HG02885 (cell line): ENCODE measurements at regions not wholly inside any gene's neighbourhood (a gene's known extent, or its start where the extent isn't known, plus 50 kb on each side); places are given as distances from the start of the nearest gene placed in this dataset.

Experiments used
- ATAC-seq: cut with Tn5 transposase; IDR thresholded peaks from one replicate; pipeline ENCODE4 v1.9.1; 2021; ENCODE audit warnings: mild to moderate bottlenecking; ENCODE audit not compliant: unreplicated experiment, poor library complexity

DNA sequence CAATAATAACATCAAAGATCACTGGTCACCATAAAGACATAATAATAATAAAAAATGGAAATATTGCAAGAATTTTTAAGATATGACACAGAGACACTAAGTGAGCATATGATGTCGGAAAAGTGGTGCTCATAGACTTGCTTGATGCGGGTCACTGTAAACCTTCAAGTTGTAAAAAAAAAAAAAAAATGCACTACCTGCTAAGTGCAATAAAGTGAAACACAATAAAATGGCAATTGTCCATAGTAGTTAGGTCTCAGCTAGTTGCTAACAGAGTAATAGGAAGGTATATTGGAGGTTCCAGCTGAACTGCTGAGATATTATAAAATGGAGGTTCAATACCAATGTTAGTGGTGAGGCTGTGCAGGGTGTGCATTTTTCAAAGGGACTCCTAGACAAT, 146.6 kb upstream of the MRPS22 start:
- ATAC-seq, result no peak

- ATAC-seq, result no peak
These were observed 145.6 kb upstream of the MRPS22 start for GRCh38 chr3:139198186-139198585.

DNA sequence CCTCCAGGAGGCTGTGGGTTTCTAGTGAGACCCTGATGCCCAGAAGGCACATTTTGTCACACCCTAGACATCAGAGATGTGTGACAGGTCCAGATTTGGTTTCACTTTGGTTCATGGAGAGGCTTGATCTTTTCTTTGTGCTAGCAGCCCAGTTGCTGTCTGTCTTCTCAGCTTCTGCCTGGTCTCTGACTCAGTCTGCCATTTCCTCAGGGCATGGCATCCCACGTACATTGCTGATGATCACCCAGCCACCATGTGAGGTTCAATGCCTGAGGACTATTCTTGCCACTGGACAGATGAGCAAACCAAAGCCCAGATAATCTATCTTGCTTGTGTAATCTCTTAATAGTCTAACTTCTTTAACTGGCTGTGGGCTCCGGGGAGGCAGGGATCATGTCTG, 144.9 kb upstream of the MRPS22 start:
- ATAC-seq, result no peak

- no peak for ATAC-seq
These were observed 144.3 kb upstream of the MRPS22 start for GRCh38 chr3:139199421-139200010.

GRCh38 chr3:139201446-139202225, 142.2 kb upstream of the MRPS22 start:
- ATAC-seq, result no peak

GRCh38 chr3:139202226-139202958, 141.4 kb upstream of the MRPS22 start:
- peak; percentile 71 for ATAC-seq

DNA sequence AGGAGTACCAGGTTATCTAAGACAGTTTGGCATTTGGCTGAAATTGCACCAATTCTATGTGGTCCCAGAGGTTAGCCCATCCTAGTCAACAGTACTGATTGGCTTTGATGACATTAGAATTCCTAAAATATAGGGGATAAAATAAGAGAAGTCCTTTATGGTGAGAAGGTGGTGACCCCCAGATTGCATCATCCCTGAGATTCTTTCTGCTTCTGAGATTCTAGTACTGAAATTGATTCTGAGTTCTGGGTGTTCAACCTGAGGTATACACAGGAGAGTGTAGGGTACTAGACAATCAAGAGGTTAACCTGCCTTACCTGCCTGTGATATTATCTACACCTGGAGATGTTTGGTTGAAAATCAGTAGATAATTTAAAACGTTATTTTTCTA, 140.9 kb upstream of the MRPS22 start:
- no peak for ATAC-seq

DNA sequence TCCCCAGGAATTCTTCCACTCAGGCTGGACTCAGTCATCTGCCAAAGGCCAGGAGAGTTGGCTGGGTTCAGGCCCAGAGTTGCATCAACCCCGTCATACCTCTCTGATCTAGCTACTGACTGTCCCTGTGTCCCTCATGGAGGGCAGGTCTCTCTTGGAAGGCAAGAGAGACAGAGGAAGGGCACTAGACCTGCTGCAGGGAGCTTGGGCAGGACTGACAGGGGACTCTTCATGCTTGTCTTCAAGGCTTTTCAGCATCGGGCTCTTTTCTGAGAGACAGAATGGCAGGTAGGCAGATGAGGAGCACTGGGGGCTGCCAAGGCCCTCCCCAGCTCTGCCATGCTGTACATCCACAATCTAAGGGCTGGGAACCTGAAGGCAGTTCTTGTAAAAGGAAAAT, 140.1 kb upstream of the MRPS22 start:
- no peak for ATAC-seq

DNA sequence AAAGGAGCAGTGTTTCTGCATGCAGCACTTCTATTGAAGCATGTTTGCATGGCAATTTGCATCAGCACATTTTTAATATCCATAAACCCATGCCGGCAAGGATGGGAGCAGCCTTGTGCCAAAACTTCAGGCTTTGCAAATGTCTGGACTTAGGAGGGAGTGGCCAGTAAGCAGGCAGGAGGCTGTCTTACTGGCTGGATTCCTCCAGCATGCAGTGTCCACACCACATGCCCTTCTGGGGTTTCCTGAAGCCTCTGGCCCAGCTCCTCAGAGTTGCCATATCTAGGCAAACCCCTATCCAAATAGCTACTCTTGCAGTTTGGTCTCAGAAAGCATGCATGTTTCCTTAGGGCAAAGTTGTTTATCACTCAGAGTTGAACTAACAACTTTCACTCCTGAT, 139.1 kb upstream of the MRPS22 start:
- ATAC-seq, result no peak

GRCh38 chr3:139213936-139214335, 129.9 kb upstream of the MRPS22 start:
- ATAC-seq, result no peak

- ATAC-seq, result no peak
These were observed 126.9 kb upstream of the MRPS22 start for GRCh38 chr3:139216958-139217357.

- no peak for ATAC-seq
These were observed 126.2 kb upstream of the MRPS22 start for GRCh38 chr3:139217633-139218032.

DNA sequence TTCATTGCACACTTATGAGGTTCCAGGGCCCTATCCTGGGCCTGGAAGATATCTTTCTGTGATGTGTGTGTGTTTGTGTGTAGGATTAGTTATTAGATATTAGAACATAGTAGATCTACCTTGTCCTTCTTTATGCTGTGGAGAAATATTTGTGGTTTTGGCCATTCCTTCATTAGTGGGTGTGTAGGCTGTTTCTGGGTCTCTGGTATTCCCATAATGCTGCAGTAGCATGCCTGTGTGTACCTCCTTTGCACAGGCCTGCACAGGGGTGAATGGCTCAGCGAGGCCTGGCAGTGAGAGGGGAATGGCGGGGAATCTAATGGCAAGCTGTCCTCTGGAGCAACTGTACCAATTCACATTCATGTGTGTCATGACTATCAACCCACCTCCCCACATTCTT, 125.8 kb upstream of the MRPS22 start:
- no peak for ATAC-seq

- ATAC-seq, result no peak
These were observed 124.4 kb upstream of the MRPS22 start for GRCh38 chr3:139219463-139219862.

GRCh38 chr3:139222100-139222657, 121.6 kb upstream of the MRPS22 start:
- no peak for ATAC-seq

- ATAC-seq, result no peak
These were observed 118.3 kb upstream of the MRPS22 start for GRCh38 chr3:139225548-139225947.

DNA sequence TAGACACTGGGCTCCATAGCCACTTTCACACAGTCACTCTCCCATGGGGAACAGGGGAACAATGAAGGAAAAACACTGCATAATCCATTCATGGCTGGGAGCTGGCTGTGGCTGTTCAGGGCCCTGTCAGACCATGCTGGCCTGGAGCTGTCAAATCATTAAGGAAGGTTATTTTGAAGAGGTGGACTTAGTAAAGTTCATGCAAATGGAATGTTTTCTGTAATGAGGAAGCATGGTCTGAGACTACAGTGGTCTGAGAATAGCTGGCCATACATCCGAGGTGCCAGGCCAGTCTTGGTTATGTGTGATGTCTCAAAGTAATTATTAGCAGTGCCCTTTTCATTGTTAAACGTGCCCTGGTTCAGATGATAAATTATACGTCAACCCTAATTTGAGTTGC, 117.1 kb upstream of the MRPS22 start:
- ATAC-seq, result no peak

DNA sequence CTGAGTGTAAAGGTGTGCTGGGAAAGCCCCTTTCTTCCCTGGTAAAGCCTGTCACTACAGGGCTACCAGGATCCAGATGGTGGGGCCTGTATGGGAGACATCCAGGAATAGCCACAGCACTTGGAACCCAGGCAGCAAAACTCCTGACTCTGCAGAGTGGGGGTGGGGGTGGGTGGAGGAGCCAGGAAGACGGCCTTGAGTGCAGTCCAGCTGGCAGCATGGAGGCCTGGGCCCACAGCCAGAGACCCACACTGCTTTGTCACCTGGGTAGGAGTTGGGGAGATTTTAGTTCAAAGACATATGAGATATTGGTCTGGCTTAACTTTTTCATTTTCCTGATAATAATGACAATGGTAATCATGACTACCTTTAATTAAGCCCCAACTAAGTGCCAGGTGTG, 116.7 kb upstream of the MRPS22 start:
- ATAC-seq, result no peak

DNA sequence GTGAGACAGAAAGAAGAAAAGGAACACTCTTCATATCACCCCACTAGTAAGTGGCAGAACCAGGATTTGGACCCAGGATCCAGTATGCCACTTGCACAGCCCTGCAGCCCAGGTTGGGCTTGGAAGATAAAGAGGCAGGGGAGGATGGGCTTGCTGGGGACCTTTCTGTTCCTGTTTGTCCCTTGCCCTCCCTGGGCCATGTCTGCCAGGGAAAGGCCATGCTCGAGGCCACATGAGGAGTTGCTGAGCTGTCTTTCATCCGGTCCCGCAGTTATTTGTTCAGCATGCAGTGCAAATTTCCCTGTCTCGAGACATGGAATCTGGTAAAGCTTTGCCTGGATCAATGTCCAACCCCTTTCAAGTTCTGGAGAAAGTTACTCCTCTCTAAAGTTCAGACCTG, 116.0 kb upstream of the MRPS22 start:
- no peak for ATAC-seq

DNA sequence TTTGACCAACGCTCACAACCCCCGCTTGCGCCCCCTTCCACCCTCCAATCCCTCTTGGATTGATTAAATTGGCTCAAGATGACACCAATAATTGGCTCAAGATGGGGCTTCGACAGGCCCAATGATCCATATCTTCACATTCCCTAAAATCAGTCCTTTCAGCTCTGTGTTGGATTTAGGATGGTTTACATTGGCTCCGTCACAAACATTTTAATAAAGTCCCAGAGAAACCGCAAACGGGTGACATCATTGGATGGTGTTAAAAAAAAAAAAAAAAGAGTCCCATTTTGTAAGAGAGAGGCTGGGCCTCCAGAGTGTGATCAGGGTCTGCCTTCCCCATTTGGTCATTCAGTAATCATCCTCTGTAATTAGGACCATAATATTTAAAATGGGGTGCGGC, 113.4 kb upstream of the MRPS22 start:
- ATAC-seq, result no peak

GRCh38 chr3:139231555-139232281, 112.1 kb upstream of the MRPS22 start:
- ATAC-seq, result no peak
